ENCODE measurements at regions not wholly inside any gene's neighbourhood (a gene's known extent, or its start where the extent isn't known, plus 50 kb on each side); places are given as distances from the start of the nearest gene placed in this dataset.
"Not testable (repeated sequence)": the region's sequence is repeated elsewhere in the genome, so short reads cannot be mapped to it uniquely, and the experiment has no call there.

- DNase-seq, result no peak
Measured at GRCh38 chr1:187844313-187844712, 1015.6 kb downstream of the PLA2G4A start.

GRCh38 chr1:187847531-187847930 is 1018.8 kb downstream of the PLA2G4A start:
- peak; percentile 25 for DNase-seq

DNA sequence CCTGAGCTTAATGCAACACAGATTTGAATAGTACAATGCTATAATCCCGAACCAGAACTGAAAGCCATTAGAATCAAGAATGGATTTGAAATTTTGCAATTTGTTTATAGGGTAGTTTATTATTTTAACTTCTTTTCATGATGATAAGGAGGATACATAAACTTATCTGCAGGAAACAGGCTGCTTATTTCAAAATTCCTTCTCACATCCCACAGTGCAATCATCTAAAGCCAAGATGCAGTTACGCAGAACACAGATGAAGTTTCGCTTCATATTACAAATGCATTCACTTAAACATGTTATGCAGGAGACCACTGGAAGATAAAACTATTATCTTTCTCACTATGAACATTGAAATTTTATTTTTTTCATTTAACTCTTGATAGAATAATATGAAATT is 1019.6 kb downstream of the PLA2G4A start:
- DNase-seq, result peak; percentile 33

GRCh38 chr1:187850146-187850545 is 1021.4 kb downstream of the PLA2G4A start:
- not testable (repeated sequence) for DNase-seq

DNA sequence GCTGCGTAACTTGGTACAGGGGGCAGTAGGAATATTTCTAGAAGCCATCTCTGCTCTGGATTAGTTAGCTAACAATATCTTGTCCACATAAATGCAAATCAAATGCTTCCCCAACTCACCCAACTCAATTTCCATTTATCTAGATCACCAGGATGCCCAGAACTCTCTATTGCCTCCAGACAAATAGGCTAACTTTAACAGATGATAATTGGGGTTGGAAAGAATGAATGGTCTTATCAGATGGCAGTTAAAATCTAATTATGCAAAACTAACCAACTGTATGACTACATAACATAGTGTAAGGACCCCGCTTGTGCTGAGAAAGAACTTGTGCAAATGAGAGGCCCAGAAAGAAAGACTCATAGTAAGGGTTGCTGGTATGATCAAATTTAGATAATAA is 1024.8 kb downstream of the PLA2G4A start:
- DNase-seq, result no peak

GRCh38 chr1:187854457-187854856 is 1025.7 kb downstream of the PLA2G4A start:
- no peak for DNase-seq

GRCh38 chr1:187862506-187862905 is 1033.8 kb downstream of the PLA2G4A start:
- DNase-seq, result no peak

DNA sequence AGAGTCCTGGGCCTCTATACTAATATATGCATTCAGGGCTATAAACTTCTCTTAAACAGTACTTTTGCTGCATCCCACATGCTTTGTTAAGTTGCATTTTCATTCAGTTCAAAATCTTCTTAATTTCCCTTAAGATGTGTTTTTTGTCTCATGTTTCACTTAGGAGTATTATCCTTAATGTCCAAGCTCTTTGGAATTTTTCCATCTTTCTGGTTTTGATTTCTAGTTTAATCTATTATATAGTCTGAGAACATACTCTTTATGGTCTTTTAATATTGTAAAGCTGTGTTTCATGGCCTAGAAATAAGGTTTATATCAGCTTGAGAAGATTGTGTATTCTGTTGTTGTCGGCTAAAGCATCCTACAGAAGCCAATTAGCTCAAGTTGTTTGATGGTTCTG is 1041.8 kb downstream of the PLA2G4A start:
- no peak for DNase-seq

DNA sequence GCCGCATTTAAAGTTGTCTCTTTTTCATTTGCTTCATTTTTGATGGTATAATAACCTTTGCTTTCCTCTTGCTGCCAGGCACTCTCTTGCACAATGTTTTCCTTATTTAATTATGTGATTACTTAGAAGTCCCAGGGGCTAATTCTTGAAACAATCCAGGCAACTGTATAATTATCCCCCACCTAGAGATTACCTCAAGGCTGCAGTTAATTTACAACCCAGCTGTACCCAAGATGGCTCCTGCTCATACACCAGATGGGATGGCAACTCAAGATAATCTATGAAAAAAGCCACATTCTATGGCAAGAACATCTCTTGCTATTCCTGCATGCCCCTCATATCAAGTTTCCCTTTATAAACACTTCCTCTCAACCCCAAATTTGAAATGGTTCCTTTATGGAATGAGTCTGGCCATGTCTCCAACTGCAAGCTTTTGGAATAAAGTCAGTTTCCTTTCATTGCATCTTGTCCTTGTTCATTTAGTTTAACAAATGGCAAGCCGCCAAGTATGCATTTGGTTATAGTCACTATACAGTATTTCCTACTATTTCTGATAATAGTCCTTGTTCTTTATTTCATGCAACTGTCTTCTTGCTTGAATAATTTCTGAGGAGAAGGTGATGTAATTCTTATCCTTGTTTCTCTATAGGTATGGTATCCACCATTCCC is 1042.6 kb downstream of the PLA2G4A start:
- DNase-seq, result peak; percentile 3

DNA sequence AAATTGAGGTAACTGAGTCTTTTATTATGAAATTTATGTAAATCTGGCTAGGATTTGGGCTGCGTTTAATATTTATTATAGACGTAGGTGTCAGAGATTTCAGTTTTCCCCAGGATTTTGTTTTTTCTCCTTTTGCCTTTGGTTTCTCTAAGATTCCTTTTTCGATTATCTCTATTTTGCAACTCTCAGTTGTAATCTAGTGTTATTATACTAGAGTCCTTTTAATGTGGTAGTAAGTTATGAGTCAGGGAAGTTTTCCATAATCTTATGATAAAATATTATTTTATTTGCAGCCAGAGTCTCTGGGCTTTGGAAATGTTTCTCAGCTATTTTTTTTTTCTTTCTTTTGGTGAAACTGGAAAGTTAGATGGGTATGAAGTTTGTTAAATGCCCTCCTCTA is 1043.8 kb downstream of the PLA2G4A start:
- DNase-seq, result no peak

DNA sequence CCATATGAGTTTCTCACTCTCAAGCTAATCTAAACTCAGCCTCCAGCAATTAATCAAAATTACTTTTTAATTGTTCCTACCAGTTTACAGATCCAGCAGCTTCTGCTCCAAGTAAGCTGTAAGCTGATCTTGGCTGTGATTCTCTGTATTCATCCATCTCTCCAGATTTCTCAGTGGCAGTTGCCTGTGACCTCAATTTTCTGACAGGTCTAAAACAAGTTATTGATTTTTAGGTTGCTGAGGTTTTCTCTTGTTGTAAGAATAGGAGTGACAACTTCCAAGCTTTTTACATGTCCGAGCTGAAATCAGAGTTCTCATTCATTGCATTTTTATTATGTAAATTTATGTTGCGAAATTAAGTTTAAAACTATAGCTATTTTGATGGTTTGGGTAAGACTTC is 1044.4 kb downstream of the PLA2G4A start:
- no peak for DNase-seq

GRCh38 chr1:187876775-187877174 is 1048.0 kb downstream of the PLA2G4A start:
- DNase-seq, result no peak

- DNase-seq, result no peak
Measured at GRCh38 chr1:187877220-187877619, 1048.5 kb downstream of the PLA2G4A start.

GRCh38 chr1:187878883-187879282 is 1050.1 kb downstream of the PLA2G4A start:
- no peak for DNase-seq

GRCh38 chr1:187883356-187883755 is 1054.6 kb downstream of the PLA2G4A start:
- DNase-seq, result no peak

DNA sequence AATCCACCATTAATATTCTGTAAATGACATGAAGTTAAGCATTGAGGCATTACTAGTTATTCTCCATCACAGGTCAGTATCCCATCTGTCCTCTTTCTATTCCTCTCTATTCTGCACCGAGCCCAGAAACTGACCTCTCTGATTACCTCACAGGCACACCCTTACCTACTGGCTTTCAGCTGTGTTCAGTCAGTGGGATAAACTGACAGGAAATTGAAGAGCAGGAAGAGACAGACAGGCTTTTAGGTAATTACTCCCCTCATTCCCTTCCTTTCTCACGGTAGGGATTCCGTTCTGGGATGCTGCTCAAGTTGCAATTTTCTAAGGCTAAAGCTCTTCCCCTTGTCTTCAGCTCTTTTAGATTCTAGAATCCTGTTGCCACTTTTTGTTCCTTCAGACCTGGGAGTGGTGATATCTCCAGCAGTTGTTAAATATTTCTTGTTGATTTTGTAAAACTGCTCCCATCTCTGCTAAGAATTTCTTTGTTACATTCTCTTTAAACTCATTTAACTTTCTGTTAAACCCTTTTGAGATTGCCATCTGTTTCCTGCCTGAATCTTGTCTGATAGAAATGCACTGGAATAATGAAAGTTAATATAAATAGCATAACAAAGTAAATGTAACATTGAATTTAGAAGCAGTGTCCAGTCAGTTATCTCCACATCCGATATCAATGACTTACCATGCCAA is 1063.4 kb downstream of the PLA2G4A start:
- DNase-seq, result peak; percentile 3

- no peak for DNase-seq
Measured at GRCh38 chr1:187892683-187893039, 1063.9 kb downstream of the PLA2G4A start.

- no peak for DNase-seq
Measured at GRCh38 chr1:187893471-187893870, 1064.7 kb downstream of the PLA2G4A start.

DNA sequence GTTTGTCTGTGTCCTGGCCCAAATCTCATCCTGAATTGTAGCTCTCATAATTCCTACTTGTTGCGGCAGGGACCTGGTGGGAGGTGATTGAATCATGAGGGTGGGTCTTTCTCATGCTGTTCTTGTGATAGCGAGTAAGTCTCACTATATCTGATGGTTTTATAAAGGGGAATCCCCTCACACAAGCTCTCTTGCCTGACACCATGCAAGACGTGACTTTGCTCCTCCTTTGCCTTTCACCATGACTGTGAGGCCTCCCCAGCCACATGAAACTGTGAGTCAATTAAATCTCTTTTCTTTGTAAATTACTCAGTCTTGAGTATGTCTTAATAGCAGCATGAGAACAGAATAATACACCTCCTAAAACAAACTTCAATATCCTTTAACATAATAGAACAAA is 1065.6 kb downstream of the PLA2G4A start:
- DNase-seq, result no peak

GRCh38 chr1:187903223-187903622 is 1074.5 kb downstream of the PLA2G4A start:
- no peak for DNase-seq

DNA sequence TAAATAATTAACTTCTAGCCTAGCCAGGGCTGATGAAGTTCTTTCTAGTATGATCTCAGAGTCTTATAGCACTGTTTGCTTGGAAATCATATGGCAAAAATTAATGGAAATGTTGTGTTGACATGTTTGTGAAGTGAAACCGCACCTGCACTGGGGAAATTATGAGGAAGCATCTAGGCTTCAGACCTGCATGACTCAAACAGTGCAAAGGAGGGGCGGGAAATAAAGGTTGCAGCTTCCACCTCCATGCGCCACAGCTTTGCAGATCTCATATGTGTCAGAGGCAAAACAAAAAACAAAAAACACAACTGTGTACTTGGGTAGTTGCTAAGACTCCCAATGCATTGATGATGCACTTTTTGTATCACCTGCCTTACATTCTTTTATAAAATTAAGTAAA is 1080.6 kb downstream of the PLA2G4A start:
- no peak for DNase-seq

DNA sequence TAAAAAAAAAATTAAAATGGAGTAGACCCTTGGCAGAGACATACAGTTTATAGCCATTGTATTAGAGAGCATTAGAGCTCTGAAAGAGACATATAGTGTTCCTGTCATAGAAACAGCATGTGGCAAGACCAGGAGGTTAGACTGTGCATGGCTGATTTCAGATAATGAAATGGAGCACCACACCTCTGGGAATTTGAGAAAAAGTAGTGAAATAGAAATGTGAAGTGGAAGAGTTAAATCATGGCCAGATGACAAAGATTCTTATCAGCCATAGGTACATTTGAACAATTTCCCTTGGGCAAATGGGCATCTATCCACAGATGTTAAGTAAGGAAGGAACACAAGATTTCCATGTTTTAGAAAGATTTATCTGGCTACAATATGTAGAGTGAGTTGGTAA is 1083.1 kb downstream of the PLA2G4A start:
- DNase-seq, result no peak

- no peak for DNase-seq
Measured at GRCh38 chr1:187920976-187921375, 1092.2 kb downstream of the PLA2G4A start.

- no peak for DNase-seq
Measured at GRCh38 chr1:187921426-187921825, 1092.7 kb downstream of the PLA2G4A start.

GRCh38 chr1:187922255-187922654 is 1093.5 kb downstream of the PLA2G4A start:
- no peak for DNase-seq

Data from dermis blood vessel endothelial cell (primary cell).